ENCODE measurements at regions not wholly inside any gene's neighbourhood (a gene's known extent, or its start where the extent isn't known, plus 50 kb on each side); places are given as distances from the start of the nearest gene placed in this dataset.

DNA sequence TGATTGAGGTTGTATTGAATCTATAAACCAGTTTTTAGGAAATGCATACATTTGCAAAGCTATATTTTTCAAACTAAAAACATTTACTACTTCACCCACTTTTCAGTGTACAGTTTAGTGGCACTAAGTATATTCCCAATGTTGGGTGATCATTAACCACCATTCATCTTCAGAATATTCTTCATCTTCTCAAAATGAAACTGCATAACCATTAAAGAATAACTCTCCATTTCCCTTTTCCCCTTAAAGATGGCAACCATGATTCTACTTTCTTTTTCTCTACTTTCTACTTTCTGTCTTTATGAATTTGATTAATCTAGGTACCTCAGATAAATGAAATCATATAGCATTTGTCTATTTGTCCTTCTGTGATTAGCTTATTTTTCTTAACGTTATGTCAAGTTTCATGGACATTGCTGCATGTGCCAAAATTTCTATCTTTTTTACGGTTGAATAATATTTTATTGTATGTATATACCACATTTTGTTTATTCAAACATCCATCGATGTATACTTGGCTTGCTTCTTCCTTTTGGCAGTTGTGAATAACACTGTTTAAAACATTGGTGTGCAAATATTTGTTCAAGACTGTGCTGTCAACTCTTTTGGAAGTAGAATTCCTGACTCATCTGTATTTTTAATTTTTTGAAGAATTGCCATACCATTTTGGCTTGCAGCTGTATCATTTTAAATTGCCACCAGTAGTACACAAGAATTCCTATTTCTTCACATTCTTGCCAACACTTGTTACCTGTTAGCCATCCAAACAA is 104.9 kb downstream of the RPRM start:
- TF ChIP-seq, protein P1, sequence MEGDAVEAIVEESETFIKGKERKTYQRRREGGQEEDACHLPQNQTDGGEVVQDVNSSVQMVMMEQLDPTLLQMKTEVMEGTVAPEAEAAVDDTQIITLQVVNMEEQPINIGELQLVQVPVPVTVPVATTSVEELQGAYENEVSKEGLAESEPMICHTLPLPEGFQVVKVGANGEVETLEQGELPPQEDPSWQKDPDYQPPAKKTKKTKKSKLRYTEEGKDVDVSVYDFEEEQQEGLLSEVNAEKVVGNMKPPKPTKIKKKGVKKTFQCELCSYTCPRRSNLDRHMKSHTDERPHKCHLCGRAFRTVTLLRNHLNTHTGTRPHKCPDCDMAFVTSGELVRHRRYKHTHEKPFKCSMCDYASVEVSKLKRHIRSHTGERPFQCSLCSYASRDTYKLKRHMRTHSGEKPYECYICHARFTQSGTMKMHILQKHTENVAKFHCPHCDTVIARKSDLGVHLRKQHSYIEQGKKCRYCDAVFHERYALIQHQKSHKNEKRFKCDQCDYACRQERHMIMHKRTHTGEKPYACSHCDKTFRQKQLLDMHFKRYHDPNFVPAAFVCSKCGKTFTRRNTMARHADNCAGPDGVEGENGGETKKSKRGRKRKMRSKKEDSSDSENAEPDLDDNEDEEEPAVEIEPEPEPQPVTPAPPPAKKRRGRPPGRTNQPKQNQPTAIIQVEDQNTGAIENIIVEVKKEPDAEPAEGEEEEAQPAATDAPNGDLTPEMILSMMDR (IDR thresholded peaks at IDR 0.05 in 8 of 11, conservative IDR thresholded peaks at IDR 0.05 in 3 of 11), result no peak
- no peak for TF ChIP-seq POLR2A (IDR thresholded peaks at IDR 0.05)
- TF ChIP-seq POLR2AphosphoS5 (IDR thresholded peaks at IDR 0.05), result no peak

All from spleen (tissue), 7 donors.